ENCODE measurements at regions not wholly inside any gene's neighbourhood (a gene's known extent, or its start where the extent isn't known, plus 50 kb on each side); places are given as distances from the start of the nearest gene placed in this dataset.
"Not testable (repeated sequence)": the region's sequence is repeated elsewhere in the genome, so short reads cannot be mapped to it uniquely, and the experiment has no call there.

DNA sequence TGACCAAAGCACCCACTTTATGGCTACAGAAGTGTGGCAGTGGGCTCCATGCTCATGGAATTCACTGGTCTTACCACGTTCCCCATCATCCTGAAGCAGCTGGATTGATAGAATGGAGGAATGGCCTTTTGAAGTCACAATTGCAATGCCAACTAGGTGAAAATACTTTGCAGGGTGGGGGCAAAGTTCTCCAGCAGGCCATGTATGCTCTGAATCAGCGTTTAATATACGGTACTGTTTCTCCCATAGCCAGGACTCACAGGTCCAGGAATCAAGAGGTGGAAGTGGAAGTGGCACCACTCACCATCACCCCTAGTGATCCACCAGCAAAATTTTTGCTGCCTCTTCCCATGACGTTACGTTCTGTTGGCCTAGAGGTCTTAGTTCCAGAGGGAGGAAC, 60.5 kb upstream of the GMDS start:
- TF ChIP-seq POLR2A (IDR thresholded peaks at IDR 0.05; ENCODE audit: extremely low read depth, insufficient read length), result no peak
- TF ChIP-seq, protein P1, sequence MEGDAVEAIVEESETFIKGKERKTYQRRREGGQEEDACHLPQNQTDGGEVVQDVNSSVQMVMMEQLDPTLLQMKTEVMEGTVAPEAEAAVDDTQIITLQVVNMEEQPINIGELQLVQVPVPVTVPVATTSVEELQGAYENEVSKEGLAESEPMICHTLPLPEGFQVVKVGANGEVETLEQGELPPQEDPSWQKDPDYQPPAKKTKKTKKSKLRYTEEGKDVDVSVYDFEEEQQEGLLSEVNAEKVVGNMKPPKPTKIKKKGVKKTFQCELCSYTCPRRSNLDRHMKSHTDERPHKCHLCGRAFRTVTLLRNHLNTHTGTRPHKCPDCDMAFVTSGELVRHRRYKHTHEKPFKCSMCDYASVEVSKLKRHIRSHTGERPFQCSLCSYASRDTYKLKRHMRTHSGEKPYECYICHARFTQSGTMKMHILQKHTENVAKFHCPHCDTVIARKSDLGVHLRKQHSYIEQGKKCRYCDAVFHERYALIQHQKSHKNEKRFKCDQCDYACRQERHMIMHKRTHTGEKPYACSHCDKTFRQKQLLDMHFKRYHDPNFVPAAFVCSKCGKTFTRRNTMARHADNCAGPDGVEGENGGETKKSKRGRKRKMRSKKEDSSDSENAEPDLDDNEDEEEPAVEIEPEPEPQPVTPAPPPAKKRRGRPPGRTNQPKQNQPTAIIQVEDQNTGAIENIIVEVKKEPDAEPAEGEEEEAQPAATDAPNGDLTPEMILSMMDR (IDR thresholded peaks at IDR 0.05; ENCODE audit: low read depth, low read length), result no peak
- TF ChIP-seq, protein P2, sequence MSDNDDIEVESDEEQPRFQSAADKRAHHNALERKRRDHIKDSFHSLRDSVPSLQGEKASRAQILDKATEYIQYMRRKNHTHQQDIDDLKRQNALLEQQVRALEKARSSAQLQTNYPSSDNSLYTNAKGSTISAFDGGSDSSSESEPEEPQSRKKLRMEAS (IDR thresholded peaks at IDR 0.05; ENCODE audit: low read depth, low read length), result no peak
- TF ChIP-seq MYC (IDR thresholded peaks at IDR 0.05; ENCODE audit: low read depth, low read length), result no peak
- no peak overlapping the region for H3K4me3 ChIP-seq (ENCODE audit: low read depth, low read length)
- no peak for DNase-seq (ENCODE audit: low read depth)

DNA sequence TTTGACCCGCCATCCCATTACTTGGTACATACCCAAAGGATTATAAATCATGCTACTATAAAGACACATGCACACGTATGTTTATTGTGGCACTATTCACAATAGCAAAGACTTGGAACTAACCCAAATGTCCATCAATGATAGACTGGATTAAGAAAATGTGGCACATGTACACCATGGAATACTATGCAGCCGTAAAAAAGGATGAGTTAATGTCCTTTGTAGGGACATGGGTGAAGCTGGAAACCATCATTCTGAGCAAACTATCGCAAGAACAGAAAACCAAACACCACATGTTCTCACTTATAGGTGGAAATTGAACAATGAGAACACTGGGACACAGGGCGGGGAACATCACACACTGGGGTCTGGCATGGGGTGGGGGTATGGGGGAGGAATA, 57.1 kb upstream of the GMDS start:
- not testable (repeated sequence) for H3K4me3 ChIP-seq (ENCODE audit: low read depth, low read length); DNase-seq (ENCODE audit: low read depth)

DNA sequence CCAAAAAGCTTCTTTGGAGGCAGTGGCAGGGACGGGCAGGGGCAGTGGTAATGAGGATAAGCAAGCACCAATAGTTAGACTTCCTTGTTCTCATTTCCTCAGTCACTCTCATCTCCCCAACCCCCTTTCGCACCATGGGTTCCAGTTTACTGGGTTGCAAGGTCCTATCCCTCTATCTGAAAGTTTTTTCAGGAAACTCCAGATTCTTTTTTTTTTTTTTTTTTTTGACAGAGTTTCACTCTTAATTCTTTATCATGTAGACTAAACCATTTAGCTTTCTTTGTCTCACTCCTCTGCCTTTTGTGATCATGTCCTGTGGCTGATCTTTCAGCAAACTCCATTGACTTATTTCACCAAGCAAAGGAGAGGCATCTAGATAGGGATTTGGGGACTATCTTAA, 51.4 kb upstream of the GMDS start:
- no peak for DNase-seq (ENCODE audit: low read depth)
- TF ChIP-seq MYC (IDR thresholded peaks at IDR 0.05; ENCODE audit: low read depth, low read length) (no peak), POLR2A (IDR thresholded peaks at IDR 0.05; ENCODE audit: extremely low read depth, insufficient read length) (no peak)
- TF ChIP-seq, protein P1 (IDR thresholded peaks at IDR 0.05; ENCODE audit: low read depth, low read length), result no peak
- TF ChIP-seq, protein P2 (IDR thresholded peaks at IDR 0.05; ENCODE audit: low read depth, low read length), result no peak
- no peak overlapping the region for H3K4me3 ChIP-seq (ENCODE audit: low read depth, low read length)

Data from NB4 (cell line).